ENCODE measurements at regions not wholly inside any gene's neighbourhood (a gene's known extent, or its start where the extent isn't known, plus 50 kb on each side); places are given as distances from the start of the nearest gene placed in this dataset.

DNA sequence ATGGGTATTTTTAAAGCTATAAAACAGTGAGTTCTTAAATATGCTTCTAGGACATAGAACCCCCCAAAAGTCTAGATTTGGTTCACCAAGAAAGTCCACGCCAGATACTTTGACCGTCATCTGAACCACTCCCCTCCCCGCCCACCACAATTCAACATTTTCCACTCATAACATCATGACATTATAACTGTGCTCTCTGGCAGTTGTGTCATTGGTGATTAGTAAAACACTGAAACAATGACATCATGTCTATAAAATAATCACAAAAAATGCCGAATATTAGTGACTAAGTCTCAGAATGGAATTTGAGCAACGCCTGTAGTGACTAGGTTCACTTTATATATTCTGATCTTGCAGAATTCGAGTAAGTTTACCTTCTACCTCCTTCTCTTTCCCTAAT lies 732.3 kb downstream of the FGF9 start:
- TF ChIP-seq, protein P1, sequence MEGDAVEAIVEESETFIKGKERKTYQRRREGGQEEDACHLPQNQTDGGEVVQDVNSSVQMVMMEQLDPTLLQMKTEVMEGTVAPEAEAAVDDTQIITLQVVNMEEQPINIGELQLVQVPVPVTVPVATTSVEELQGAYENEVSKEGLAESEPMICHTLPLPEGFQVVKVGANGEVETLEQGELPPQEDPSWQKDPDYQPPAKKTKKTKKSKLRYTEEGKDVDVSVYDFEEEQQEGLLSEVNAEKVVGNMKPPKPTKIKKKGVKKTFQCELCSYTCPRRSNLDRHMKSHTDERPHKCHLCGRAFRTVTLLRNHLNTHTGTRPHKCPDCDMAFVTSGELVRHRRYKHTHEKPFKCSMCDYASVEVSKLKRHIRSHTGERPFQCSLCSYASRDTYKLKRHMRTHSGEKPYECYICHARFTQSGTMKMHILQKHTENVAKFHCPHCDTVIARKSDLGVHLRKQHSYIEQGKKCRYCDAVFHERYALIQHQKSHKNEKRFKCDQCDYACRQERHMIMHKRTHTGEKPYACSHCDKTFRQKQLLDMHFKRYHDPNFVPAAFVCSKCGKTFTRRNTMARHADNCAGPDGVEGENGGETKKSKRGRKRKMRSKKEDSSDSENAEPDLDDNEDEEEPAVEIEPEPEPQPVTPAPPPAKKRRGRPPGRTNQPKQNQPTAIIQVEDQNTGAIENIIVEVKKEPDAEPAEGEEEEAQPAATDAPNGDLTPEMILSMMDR (IDR thresholded peaks at IDR 0.05) = no peak
- Mint-ChIP-seq H3K4me1 (ENCODE audit: low read depth) (no peaks in the 10 kb centered on the region), H3K27me3 (ENCODE audit: low read depth) (peaks cover 2% of the 10 kb centered on the region), H3K27ac (ENCODE audit: unreplicated experiment) (no peak overlapping the region), H3K4me3 (ENCODE audit: unreplicated experiment) (no peak overlapping the region), H3K9me3 (ENCODE audit: low read depth) (peaks cover 2% of the 10 kb centered on the region), H3K36me3 (ENCODE audit: low read depth) (no peaks in the 10 kb centered on the region)
- DNase-seq (ENCODE audit: low spot score) = no peak

DNA sequence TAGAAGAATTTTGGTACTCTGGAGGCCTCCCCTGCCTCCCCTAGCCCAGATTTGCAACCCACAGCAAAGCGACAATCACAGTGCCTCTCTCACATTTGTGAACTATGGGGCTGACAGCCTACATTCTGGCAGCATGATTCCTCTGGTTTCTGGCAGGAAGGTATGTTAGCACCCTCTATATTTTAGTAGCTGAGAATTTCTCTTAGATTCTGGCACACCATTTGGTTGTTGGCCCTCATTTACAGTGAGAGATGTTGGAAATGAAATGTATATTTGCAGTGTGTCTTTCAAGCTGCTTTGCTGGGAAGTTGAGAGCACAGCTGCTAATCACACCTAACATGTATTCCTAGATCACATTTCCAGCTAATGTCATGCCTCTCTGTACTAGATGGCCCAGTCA lies 735.0 kb downstream of the FGF9 start:
- Mint-ChIP-seq H3K36me3 (ENCODE audit: low read depth) (no peaks in the 10 kb centered on the region), H3K9me3 (ENCODE audit: low read depth) (peaks cover 12% of the 10 kb centered on the region), H3K27me3 (ENCODE audit: low read depth) (no peaks in the 10 kb centered on the region), H3K27ac (ENCODE audit: unreplicated experiment) (no peak overlapping the region), H3K4me3 (ENCODE audit: unreplicated experiment) (no peak overlapping the region), H3K4me1 (ENCODE audit: low read depth) (no peaks in the 10 kb centered on the region)
- TF ChIP-seq, protein P1 (IDR thresholded peaks at IDR 0.05) = no peak
- DNase-seq (ENCODE audit: low spot score) = no peak

DNA sequence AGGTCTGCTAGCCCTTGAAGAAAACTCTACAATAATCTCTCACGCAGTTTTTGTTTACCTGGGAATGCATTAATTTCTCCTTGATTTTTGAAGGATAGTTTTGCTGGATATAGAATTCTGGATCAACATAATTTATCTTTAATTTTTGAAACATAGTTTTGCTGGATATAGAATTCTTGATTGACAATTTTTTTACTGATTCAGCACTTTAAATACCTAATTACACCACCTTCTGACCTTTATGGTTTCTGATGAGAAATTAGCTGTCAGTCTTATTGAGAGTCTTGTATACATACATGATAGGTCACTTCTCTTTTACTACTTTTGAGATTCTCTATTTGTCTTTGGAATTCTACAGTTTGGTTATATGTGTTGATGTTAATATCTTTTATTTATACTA lies 741.6 kb downstream of the FGF9 start:
- DNase-seq (ENCODE audit: low spot score) = no peak
- Mint-ChIP-seq H3K4me3 (ENCODE audit: unreplicated experiment) (no peak overlapping the region), H3K9me3 (ENCODE audit: low read depth) (peaks cover 57% of the 10 kb centered on the region), H3K27me3 (ENCODE audit: low read depth) (no peaks in the 10 kb centered on the region), H3K36me3 (ENCODE audit: low read depth) (peaks cover 6% of the 10 kb centered on the region), H3K27ac (ENCODE audit: unreplicated experiment) (no peak overlapping the region), H3K4me1 (ENCODE audit: low read depth) (no peaks in the 10 kb centered on the region)
- TF ChIP-seq, protein P1 (IDR thresholded peaks at IDR 0.05) = no peak

DNA sequence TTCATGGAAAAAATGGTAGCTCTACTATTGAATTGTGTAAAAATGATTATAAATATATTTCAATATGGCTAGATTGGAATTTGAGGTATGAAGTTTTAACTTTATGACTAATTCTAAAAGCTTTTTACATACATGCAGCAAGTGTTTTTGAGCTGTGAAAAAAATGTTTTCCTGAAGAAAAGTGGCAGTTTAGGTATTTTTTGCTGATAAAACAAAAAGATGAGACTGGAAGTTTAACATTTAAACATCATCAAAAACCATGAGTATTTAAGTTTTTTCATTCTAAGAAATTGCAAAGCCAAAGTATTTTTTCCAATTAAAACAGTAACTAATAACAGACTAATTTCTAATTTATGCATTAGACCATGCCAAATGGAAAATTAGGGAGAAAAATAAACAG lies 751.1 kb downstream of the FGF9 start:
- no peak overlapping the region for H3K27ac Mint-ChIP-seq (ENCODE audit: unreplicated experiment)
- no peak for DNase-seq (ENCODE audit: low spot score)
- H3K9me3 Mint-ChIP-seq (ENCODE audit: low read depth) = peaks cover 15% of the 10 kb centered on the region
- TF ChIP-seq, protein P1 (IDR thresholded peaks at IDR 0.05) = no peak
- no peak overlapping the region for H3K4me3 Mint-ChIP-seq (ENCODE audit: unreplicated experiment)
- H3K4me1 Mint-ChIP-seq (ENCODE audit: low read depth) = peaks cover 4% of the 10 kb centered on the region
- H3K27me3 Mint-ChIP-seq (ENCODE audit: low read depth) = no peaks in the 10 kb centered on the region
- no peaks in the 10 kb centered on the region for H3K36me3 Mint-ChIP-seq (ENCODE audit: low read depth)

DNA sequence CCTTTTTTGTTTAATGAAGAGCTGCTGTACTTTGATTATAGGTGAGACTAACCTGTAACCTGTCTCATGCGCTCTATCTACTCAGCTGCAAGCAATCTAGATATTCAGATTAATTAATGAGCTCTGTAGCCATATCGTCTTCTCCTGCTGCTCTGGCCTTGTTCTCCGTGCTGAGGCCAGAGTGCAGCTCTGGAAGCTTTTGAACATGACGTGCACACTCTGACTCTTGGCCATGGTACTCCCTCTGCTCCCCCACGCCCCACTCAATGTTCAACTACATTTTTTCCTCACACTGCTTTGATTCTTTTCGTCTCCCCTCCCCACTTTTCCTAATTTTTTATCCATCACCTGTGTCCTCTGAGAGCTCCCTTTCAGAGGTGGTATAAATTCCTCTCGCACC lies 751.8 kb downstream of the FGF9 start:
- TF ChIP-seq, protein P1 (IDR thresholded peaks at IDR 0.05) = no peak
- no peak for DNase-seq (ENCODE audit: low spot score)
- no peak overlapping the region for H3K27ac Mint-ChIP-seq (ENCODE audit: unreplicated experiment)
- H3K27me3 Mint-ChIP-seq (ENCODE audit: low read depth) = no peaks in the 10 kb centered on the region
- H3K9me3 Mint-ChIP-seq (ENCODE audit: low read depth) = peaks cover 15% of the 10 kb centered on the region
- no peak overlapping the region for H3K4me3 Mint-ChIP-seq (ENCODE audit: unreplicated experiment)
- no peaks in the 10 kb centered on the region for H3K36me3 Mint-ChIP-seq (ENCODE audit: low read depth)
- H3K4me1 Mint-ChIP-seq (ENCODE audit: low read depth) = peaks cover 4% of the 10 kb centered on the region
